Neural cell (in vitro differentiated cells): ENCODE measurements at regions not wholly inside any gene's neighbourhood (a gene's known extent, or its start where the extent isn't known, plus 50 kb on each side); places are given as distances from the start of the nearest gene placed in this dataset.

Source experiments
- H2AFZ ChIP-seq: fragments of 200-600, 300-800 bp; sonication (generic), shearing (Covaris generic); 2 replicates; pipeline ENCODE4 v1.6.0; 2014; ENCODE audit warnings: low read depth, mild to moderate bottlenecking, antibody characterized with exemption, low read length, moderate library complexity
- H3F3A ChIP-seq: fragments of 200-600 bp; shearing (Covaris generic); 2 replicates; pipeline ENCODE4 v1.6.1; 2016; ENCODE audit warnings: mild to moderate bottlenecking, moderate library complexity, mixed read lengths, antibody characterized with exemption, low read length; ENCODE audit not compliant: insufficient read depth, poor library complexity, severe bottlenecking
- H3K27ac ChIP-seq: fragments of 200-600, 300-800 bp; sonication (generic), shearing (Covaris generic); 2 replicates; pipeline ENCODE4 v1.5.1; 2014; ENCODE audit warnings: mild to moderate bottlenecking, low read length, moderate library complexity
- H3K27me3 ChIP-seq: fragments of 300-800, 200-600 bp; sonication (generic), shearing (Covaris generic); 2 replicates; pipeline ENCODE4 v1.6.0; 2014; ENCODE audit warnings: mild to moderate bottlenecking, low read depth, low read length, moderate library complexity; ENCODE audit not compliant: insufficient read depth
- H3K36me3 ChIP-seq: fragments of 300-800, 200-600 bp; sonication (generic), shearing (Covaris generic); 2 replicates; pipeline ENCODE4 v1.5.1; 2014; ENCODE audit warnings: mild to moderate bottlenecking, antibody characterized with exemption, low read length, moderate library complexity; ENCODE audit not compliant: insufficient read depth
- H3K4me2 ChIP-seq: fragments of 300-800, 200-600 bp; sonication (generic), shearing (Covaris generic); 2 replicates; pipeline ENCODE4 v1.6.0; 2014; ENCODE audit warnings: mild to moderate bottlenecking, low read length
- H3K4me3 ChIP-seq: fragments of 300-800, 200-600 bp; sonication (generic), shearing (Covaris generic); 2 replicates; pipeline ENCODE4 v1.5.1; 2014; ENCODE audit warnings: mild to moderate bottlenecking, low read length, moderate library complexity
- H3K79me2 ChIP-seq: fragments of 200-600 bp; shearing (Covaris generic); replicated peaks from 2 replicates; pipeline ENCODE4 v1.6.0; 2014; ENCODE audit warnings: mild to moderate bottlenecking, low read length, moderate library complexity; ENCODE audit not compliant: insufficient read depth
- H3K9ac ChIP-seq: fragments of 300-800, 200-600 bp; sonication (generic), shearing (Covaris generic); 2 replicates; pipeline ENCODE4 v1.6.1; 2016; ENCODE audit warnings: mild to moderate bottlenecking, low read length, mixed read lengths
- H3K9me2 ChIP-seq: fragments of 200-600 bp; shearing (Covaris generic); 2 replicates; pipeline ENCODE4 v1.6.1; 2016; ENCODE audit warnings: mild to moderate bottlenecking, low read length, mixed read lengths; ENCODE audit not compliant: insufficient read depth
- H3K9me3 ChIP-seq: fragments of 200-600, 300-800 bp; sonication (generic), shearing (Covaris generic); 2 replicates; pipeline ENCODE4 v1.6.1; 2016; ENCODE audit warnings: mild to moderate bottlenecking, mixed run types, low read length, moderate library complexity, mixed read lengths
- H4K20me1 ChIP-seq: fragments of 200-600 bp; shearing (Covaris generic); 2 replicates; pipeline ENCODE4 v1.6.1; 2016; ENCODE audit warnings: mild to moderate bottlenecking, mixed run types; ENCODE audit not compliant: insufficient read depth
- CTCF ChIP-seq: fragments of 450-650 bp; IDR thresholded peaks from 2 replicates; pipeline ENCODE4 v1.5.1; 2014; ENCODE audit warnings: antibody characterized with exemption, mild to moderate bottlenecking, moderate library complexity; ENCODE audit not compliant: poor library complexity, severe bottlenecking
- EP300 ChIP-seq: fragments of 450-650 bp; conservative IDR thresholded peaks from 2 replicates; pipeline ENCODE4 v1.6.1; 2014; ENCODE audit warnings: antibody characterized with exemption, mild to moderate bottlenecking, moderate library complexity; ENCODE audit not compliant: poor library complexity, severe bottlenecking
- EZH2 ChIP-seq: fragments of 200-600, 300-800 bp; shearing (Covaris generic), sonication (generic); IDR thresholded peaks from 2 replicates; pipeline ENCODE4 v1.6.1; 2014; ENCODE audit warnings: antibody characterized with exemption, low read length, borderline replicate concordance, mild to moderate bottlenecking; ENCODE audit not compliant: insufficient read depth, poor library complexity, severe bottlenecking
- MXI1 ChIP-seq: fragments of 450-650 bp; conservative IDR thresholded peaks from 2 replicates; pipeline ENCODE4 v1.6.1; 2014; ENCODE audit warnings: antibody characterized with exemption, mild to moderate bottlenecking; ENCODE audit not compliant: poor library complexity, severe bottlenecking
- POLR2AphosphoS5 ChIP-seq: IDR thresholded peaks from 2 replicates; pipeline ENCODE4 v1.6.1; 2012
- RAD21 ChIP-seq: fragments of 450-650 bp; conservative IDR thresholded peaks from 2 replicates; pipeline ENCODE4 v1.6.1; 2014; ENCODE audit warnings: antibody characterized with exemption, mild to moderate bottlenecking, moderate library complexity
- REST ChIP-seq: IDR thresholded peaks from 2 replicates; pipeline ENCODE4 v1.6.1; 2012; ENCODE audit warnings: borderline replicate concordance
- SMC3 ChIP-seq: fragments of 450-650 bp; conservative IDR thresholded peaks from 2 replicates; pipeline ENCODE4 v1.6.1; 2014; ENCODE audit warnings: antibody characterized with exemption, mild to moderate bottlenecking, moderate library complexity; ENCODE audit not compliant: poor library complexity
- TAF1 ChIP-seq: IDR thresholded peaks from 2 replicates; pipeline ENCODE4 v1.6.1; 2012; ENCODE audit warnings: low read depth

- Histone ChIP-seq H2AFZ (no peak overlapping the region), H3F3A (no peaks in the 10 kb centered on the region), H3K36me3 (no peaks in the 10 kb centered on the region), H3K9ac (no peak overlapping the region), H3K9me3 (no peaks in the 10 kb centered on the region), H3K9me2 (no peaks in the 10 kb centered on the region), H3K79me2 (no peaks in the 10 kb centered on the region), H3K27ac (no peak overlapping the region), H3K4me3 (no peak overlapping the region), H3K4me2 (no peak overlapping the region), H3K27me3 (no peaks in the 10 kb centered on the region), H4K20me1 (no peaks in the 10 kb centered on the region)
- TF ChIP-seq MXI1: no peak
- no peak for TF ChIP-seq POLR2AphosphoS5
- no peak for TF ChIP-seq TAF1
- no peak for TF ChIP-seq RAD21
- no peak for TF ChIP-seq EZH2
- TF ChIP-seq SMC3: no peak
- no peak for TF ChIP-seq CTCF
- TF ChIP-seq REST: no peak
- TF ChIP-seq EP300: no peak
These were observed 671.9 kb downstream of the SUCLG1 start for GRCh38 chr2:83787189-83787588.

- no peaks in the 10 kb centered on the region for H3K79me2 ChIP-seq
- no peak overlapping the region for H3K4me2 ChIP-seq
- no peak overlapping the region for H3K4me3 ChIP-seq
- H3K27ac ChIP-seq: no peak overlapping the region
- TF ChIP-seq SMC3 (no peak), CTCF (no peak), EP300 (no peak), REST (no peak), TAF1 (no peak), RAD21 (no peak), EZH2 (no peak), MXI1 (no peak), POLR2AphosphoS5 (no peak)
- no peak overlapping the region for H3K9ac ChIP-seq
- H2AFZ ChIP-seq: no peak overlapping the region
- no peaks in the 10 kb centered on the region for H3K27me3 ChIP-seq
- no peaks in the 10 kb centered on the region for H3K9me2 ChIP-seq
- H3K36me3 ChIP-seq: no peaks in the 10 kb centered on the region
- no peaks in the 10 kb centered on the region for H3K9me3 ChIP-seq
- no peaks in the 10 kb centered on the region for H4K20me1 ChIP-seq
- H3F3A ChIP-seq: no peaks in the 10 kb centered on the region
These were observed 672.9 kb downstream of the SUCLG1 start for GRCh38 chr2:83786140-83786539.
